Spleen (tissue), 11 donors: ENCODE measurements at regions not wholly inside any gene's neighbourhood (a gene's known extent, or its start where the extent isn't known, plus 50 kb on each side); places are given as distances from the start of the nearest gene placed in this dataset.
"Not testable (repeated sequence)": the region's sequence is repeated elsewhere in the genome, so short reads cannot be mapped to it uniquely, and the experiment has no call there.

Experiments used
- DNase-seq: peaks from one replicate; pipeline ENCODE4 v3.0.0-alpha.2; 2020
- H3K27ac ChIP-seq, 8 donors: fragments of 200-600 bp; sonication (generic) in 7 of 8; 1 replicate in 4 of 8; 2 replicates in 4 of 8; pipeline versions ENCODE4 v1.5.0 to v1.8.0; 2016 to 2021; ENCODE audit warnings: inconsistent platforms in 4 of 8, mild to moderate bottlenecking in 4 of 8, moderate library complexity in 1 of 8
- H3K27me3 ChIP-seq, 7 donors: fragments of 200-600 bp; sonication (generic) in 6 of 7; replicated peaks in 1 of 7; 1 replicate in 4 of 7; 2 replicates in 3 of 7; pipeline versions ENCODE4 v1.5.0 to v1.8.0; 2016 to 2021; ENCODE audit warnings: inconsistent platforms in 3 of 7, mild to moderate bottlenecking in 1 of 7
- H3K36me3 ChIP-seq, 6 donors: fragments of 200-600 bp; sonication (generic) in 5 of 6; 1 replicate in 4 of 6; 2 replicates in 2 of 6; pipeline versions ENCODE4 v1.5.0 to v1.8.0; 2016 to 2021; ENCODE audit warnings: inconsistent platforms in 2 of 6
- H3K4me1 ChIP-seq, 6 donors: fragments of 200-600 bp; sonication (generic) in 5 of 6; 1 replicate in 3 of 6; 2 replicates in 3 of 6; pipeline versions ENCODE4 v1.5.0 to v1.8.0; 2016 to 2021; ENCODE audit warnings: inconsistent platforms in 3 of 6
- H3K4me3 ChIP-seq, 8 donors: fragments of 200-600 bp; sonication (generic) in 7 of 8; 1 replicate in 4 of 8; 2 replicates in 4 of 8; pipeline versions ENCODE4 v1.5.0 to v1.8.0; 2016 to 2021; ENCODE audit warnings: inconsistent platforms in 4 of 8, mild to moderate bottlenecking in 4 of 8, moderate library complexity in 2 of 8
- H3K9me3 ChIP-seq, 8 donors: fragments of 200-600 bp; sonication (generic) in 7 of 8; 1 replicate in 4 of 8; 2 replicates in 4 of 8; pipeline versions ENCODE4 v1.5.0 to v1.8.0; 2016 to 2021; ENCODE audit warnings: inconsistent platforms in 4 of 8
- CTCF ChIP-seq, 11 experiments: fragments of 200-600 bp in 7 of 11; fragments of 450-650 bp in 4 of 11; sonication (generic) in 4 of 11; IDR thresholded peaks in 8 of 11; conservative IDR thresholded peaks in 3 of 11; 1 replicate in 7 of 11; 2 replicates in 4 of 11; pipeline versions ENCODE4 v1.4.0 to v1.8.0; 2016 to 2021; ENCODE audit warnings: antibody characterized with exemption in 11 of 11, inconsistent platforms in 4 of 11, mild to moderate bottlenecking in 1 of 11
- POLR2A ChIP-seq, 3 donors: fragments of 450-650 bp; IDR thresholded peaks; one replicate each; pipeline ENCODE4 v1.5.1; 2017; ENCODE audit warnings: antibody characterized with exemption in 3 of 3, mild to moderate bottlenecking in 1 of 3
- POLR2AphosphoS5 ChIP-seq, 3 donors: sonication (generic); formaldehyde crosslinking; IDR thresholded peaks; one replicate each; pipeline ENCODE4 v1.5.1; 2017; ENCODE audit warnings: antibody characterized with exemption in 3 of 3
- WGBS, 5 donors: extraction: QIAGEN DNeasy Blood & Tissue Kit in 3 of 5; methylation state at CpG; one replicate each; pipeline versions ENCODE4 v1.1.5 to v1.1.7; 2013 to 2018; 5-methylcytosine and 5-hydroxymethylcytosine counted together
- intact Hi-C: fragments of 100-400 bp; cut with DNase I; formaldehyde crosslinking; loops from one replicate; pipeline ENCODE4 v1.15.0; 2023; ENCODE audit warnings: low total_unique reads
- donor health status: healthy with polysubstance abuse.
- donor health status: DM: no; HTN: no; CAD: no; lungs with moderate emphysema.
- donor health status: DM: no; HTN: no; CAD: no.
- donor health status: Bipolar disorder and iron deficiency.
- donor health status: healthy.
- donor health status: DM: no; HTN: no; CAD: no.
- donor health status: DM: yes; HTN: yes; CAD: no.

- no peak for TF ChIP-seq POLR2A (IDR thresholded peaks at IDR 0.05)
- no peak for TF ChIP-seq CTCF (IDR thresholded peaks at IDR 0.05 in 8 of 11, conservative IDR thresholded peaks at IDR 0.05 in 3 of 11)
- no peak for TF ChIP-seq POLR2AphosphoS5 (IDR thresholded peaks at IDR 0.05)
- Histone ChIP-seq H3K27ac (no peak overlapping the region), H3K27me3 (peaks cover 0 to 23% (median 0%) of the 10 kb centered on the region in 7 donors), H3K36me3 (no peaks in the 10 kb centered on the region), H3K4me1 (peaks cover 0 to 4% (median 0%) of the 10 kb centered on the region in 6 donors), H3K4me3 (no peak overlapping the region), H3K9me3 (no peaks in the 10 kb centered on the region)
- DNase-seq: no peak
- intact Hi-C loops: no loop called here
- 87 to 96% (median 92%) methylated on average over 5 of the region's 5 CpGs for WGBS, 5 donors
These were observed 63.9 kb downstream of the RPL22L1 start for GRCh38 chr3:170806141-170806540.

GRCh38 chr3:170805296-170805695 is 64.7 kb downstream of the RPL22L1 start:
- WGBS, 5 donors: 92 to 100% (median 100%) methylated on average over 1 of the region's 1 CpG

GRCh38 chr3:170804634-170805033 is 65.4 kb downstream of the RPL22L1 start:
- intact Hi-C loops, H3K4me3 ChIP-seq, DNase-seq, H3K27ac ChIP-seq, H3K9me3 ChIP-seq, H3K4me1 ChIP-seq, H3K36me3 ChIP-seq: not testable (repeated sequence)
- 45 to 78% (median 64%) methylated on average over 1 of the region's 1 CpG for WGBS, 5 donors
- H3K27me3 ChIP-seq: peaks cover 0 to 23% (median 0%) of the 10 kb centered on the region in 7 donors

More at GRCh38 chr3:170805296-170805695, 64.7 kb downstream of the RPL22L1 start:
- H3K9me3 ChIP-seq, H3K4me1 ChIP-seq, DNase-seq, intact Hi-C loops, H3K36me3 ChIP-seq, H3K27ac ChIP-seq, H3K4me3 ChIP-seq: not testable (repeated sequence)
- H3K27me3 ChIP-seq: peaks cover 0 to 23% (median 0%) of the 10 kb centered on the region in 7 donors

- no peak overlapping the region for H3K4me3 ChIP-seq
- no peaks in the 10 kb centered on the region for H3K4me1 ChIP-seq
- no peak overlapping the region for H3K27ac ChIP-seq
- no peaks in the 10 kb centered on the region for H3K36me3 ChIP-seq
- intact Hi-C loops: no loop called here
- no peak for DNase-seq
- TF ChIP-seq POLR2A (IDR thresholded peaks at IDR 0.05) (no peak), CTCF (IDR thresholded peaks at IDR 0.05 in 8 of 11, conservative IDR thresholded peaks at IDR 0.05 in 3 of 11) (no peak), POLR2AphosphoS5 (IDR thresholded peaks at IDR 0.05) (no peak)
- peaks cover 0 to 23% (median 0%) of the 10 kb centered on the region in 7 donors for H3K27me3 ChIP-seq
- no peaks in the 10 kb centered on the region for H3K9me3 ChIP-seq
These were observed 65.9 kb downstream of the RPL22L1 start for GRCh38 chr3:170804078-170804477.

- 68 to 79% (median 75%) methylated on average over 7 of the region's 7 CpGs for WGBS, 5 donors
- Histone ChIP-seq H3K9me3 (no peaks in the 10 kb centered on the region), H3K27me3 (peaks cover 0 to 23% (median 0%) of the 10 kb centered on the region in 7 donors), H3K27ac (no peak overlapping the region), H3K4me1 (no peaks in the 10 kb centered on the region), H3K36me3 (no peaks in the 10 kb centered on the region), H3K4me3 (no peak overlapping the region)
- TF ChIP-seq POLR2A (IDR thresholded peaks at IDR 0.05) (no peak), CTCF (IDR thresholded peaks at IDR 0.05 in 8 of 11, conservative IDR thresholded peaks at IDR 0.05 in 3 of 11) (no peak), POLR2AphosphoS5 (IDR thresholded peaks at IDR 0.05) (no peak)
- intact Hi-C loops: no loop called here
- no peak for DNase-seq
These were observed 67.5 kb downstream of the RPL22L1 start for GRCh38 chr3:170802164-170803151.
